HCEC 1CT (cell line): ENCODE measurements at regions not wholly inside any gene's neighbourhood (a gene's known extent, or its start where the extent isn't known, plus 50 kb on each side); places are given as distances from the start of the nearest gene placed in this dataset.
A peak's percentile ranks its signal among the peaks of the same experiment; 100 is the strongest.

ENCODE experiments used
- DNase-seq: peaks from one replicate; pipeline ENCODE4 v3.0.0-alpha.2; 2017

- DNase-seq, result no peak
These were observed 650.1 kb upstream of the TSPY4 start for GRCh38 chrY:8687154-8687553.

DNA sequence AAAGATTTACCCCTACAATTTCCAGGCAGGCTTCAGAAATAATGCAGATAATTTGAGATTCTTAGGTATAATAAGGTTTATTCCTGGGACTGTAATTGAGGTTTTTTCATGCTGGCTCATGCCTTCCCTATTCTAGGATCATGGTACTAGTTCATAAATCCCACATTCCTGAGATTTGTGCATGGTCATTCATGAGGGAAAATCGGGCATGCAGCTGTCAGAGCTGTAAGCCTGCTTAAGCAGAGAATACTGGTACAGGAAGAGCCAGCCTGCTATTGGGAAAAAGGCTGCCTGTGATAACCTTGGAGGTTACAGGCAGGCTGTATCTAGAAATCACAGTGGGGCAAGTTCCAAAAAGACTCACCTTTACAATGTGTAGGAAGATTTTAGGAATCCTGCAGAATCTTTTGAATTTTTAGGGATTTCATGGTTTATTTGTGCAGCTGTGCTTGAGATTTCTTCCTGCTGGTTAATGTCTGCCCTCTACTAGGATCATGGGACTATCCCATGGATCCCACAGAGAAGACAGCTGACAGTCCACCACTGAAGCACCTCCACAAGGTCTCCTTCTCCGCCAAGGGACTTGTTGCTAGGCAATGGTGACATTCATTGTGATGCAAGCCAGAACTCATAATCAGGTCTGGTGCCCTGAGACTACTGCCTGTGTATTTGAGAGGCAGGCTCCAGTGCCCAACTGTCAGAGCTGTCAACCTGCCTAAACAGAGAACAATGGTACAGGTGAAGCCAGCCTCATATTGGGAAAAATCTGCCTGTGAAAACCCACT, 646.2 kb upstream of the TSPY4 start:
- DNase-seq, result no peak

GRCh38 chrY:8698571-8698970, 638.7 kb upstream of the TSPY4 start:
- DNase-seq, result no peak

DNA sequence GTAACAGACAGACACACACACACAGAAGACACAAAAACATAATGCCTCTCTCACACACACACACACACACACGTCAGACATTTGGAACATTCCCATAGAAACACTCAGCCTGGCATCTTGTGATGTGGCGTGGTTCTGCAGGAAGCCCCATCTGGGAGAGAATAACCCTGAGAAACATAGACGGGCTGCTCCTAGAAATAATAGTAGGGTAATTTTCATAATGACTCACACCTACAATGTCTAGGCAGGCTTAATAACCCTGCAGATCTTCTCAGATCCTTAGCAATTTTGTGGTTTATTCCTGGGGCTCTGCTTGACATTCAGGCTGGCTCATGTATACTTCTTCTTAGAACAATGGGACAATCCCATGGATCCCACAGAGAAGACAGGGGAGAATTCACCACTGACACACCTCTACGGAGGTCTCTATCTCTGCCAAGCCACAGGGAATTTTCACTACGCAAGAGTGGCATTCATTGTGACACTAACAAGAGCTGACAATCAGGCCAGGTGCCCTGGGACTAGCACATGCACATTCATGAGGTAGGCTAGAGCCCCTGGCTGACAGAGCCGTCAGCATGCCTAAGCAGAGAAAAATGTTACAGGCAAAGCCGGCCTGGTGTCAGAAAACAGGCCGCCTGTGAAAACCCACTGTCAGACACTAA, 631.5 kb upstream of the TSPY4 start:
- no peak for DNase-seq

GRCh38 chrY:8712296-8712695, 625.0 kb upstream of the TSPY4 start:
- no peak for DNase-seq

DNA sequence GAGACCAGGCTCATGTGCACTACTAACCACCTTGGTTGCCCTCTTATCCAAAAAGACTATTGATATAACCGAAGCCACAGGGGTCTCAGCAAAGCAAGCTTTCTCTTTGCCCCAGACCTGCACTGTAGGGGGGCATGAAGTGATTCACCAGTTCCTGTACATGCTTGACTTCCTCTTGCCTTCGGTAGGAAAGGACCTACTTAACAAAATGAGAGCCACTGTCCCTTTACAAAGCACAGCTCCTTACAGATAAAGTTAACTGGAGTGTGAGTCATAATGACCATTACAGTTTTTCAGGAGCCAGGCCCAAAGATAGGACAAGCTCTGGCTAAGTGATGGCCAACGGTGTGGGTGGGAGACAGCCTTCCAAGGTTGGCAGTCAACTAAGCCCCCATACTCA, 622.0 kb upstream of the TSPY4 start:
- DNase-seq, result no peak

DNA sequence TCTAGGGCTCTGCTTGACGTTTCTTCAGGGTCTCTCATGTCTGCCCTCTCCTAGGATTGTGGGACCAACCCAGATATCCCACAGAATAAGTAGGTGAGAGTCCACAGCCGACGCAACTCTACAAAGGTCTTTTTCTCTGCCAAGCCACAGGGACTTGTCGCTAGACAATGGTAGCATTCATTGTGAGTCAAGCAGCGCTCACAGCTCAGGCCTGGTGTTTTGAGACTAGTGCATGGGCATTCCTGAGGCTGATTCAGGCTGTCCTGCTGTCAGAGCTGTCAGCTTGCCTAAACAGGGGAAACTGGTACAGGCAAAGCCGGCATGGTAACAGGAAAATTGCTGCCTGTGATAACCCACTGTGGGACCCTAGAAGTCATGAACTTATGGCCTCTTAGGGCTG, 610.6 kb upstream of the TSPY4 start:
- no peak for DNase-seq

DNA sequence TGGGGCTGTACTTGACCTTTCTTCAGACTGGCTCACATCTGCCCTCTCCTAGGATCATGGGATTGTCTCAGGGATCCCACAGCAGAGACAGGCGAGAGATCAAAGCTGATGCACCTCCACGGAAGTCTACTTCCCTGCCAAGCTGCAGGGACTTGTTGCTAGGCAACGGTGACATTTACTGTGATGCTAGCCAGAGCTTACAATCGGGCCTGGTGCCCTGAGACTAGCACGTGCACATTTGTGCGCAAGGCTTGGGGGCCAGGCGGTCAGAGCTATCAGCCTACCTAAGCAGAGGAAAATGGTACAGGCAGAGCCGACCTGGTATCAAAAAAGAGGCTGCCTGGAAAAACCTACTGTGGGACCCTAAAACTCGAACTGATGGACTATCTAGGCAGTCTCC, 607.3 kb upstream of the TSPY4 start:
- DNase-seq, result no peak

DNA sequence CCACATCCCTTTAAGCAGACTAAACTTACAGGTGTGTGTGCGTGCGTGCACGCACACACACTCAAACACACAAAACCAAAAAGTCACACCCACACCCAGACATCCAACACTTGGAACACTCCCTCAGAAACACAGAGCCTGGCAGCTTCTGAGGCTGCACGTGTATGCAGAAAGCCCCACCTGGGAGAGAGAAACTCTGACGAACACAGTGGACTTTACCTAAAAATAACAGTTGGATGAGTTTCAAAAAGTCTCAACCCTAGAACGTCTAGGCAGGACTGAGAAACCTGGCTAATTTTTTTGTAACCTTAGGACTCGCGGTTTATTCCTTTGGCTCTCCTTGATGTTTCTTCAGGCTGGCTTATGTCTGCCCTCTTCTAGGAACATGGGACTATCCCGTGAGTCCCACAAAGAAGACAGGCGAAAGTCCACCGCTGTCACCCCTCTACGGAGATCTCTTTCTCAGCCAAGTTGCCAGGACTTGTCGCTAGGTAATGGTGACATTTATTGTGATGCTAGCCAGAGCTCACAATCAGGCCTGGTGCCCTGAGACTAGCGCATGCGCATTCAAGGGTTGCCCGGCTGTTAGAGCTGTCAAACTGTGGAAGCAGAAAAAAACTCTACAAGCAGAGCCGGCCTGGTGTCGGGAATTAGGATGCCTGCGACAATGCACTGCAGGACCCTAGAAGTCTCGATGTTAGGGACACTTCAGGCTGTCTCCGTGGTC, 595.8 kb upstream of the TSPY4 start:
- no peak for DNase-seq

- DNase-seq, result no peak
These were observed 573.1 kb upstream of the TSPY4 start for GRCh38 chrY:8764184-8764583.

GRCh38 chrY:8781184-8781890, 555.9 kb upstream of the TSPY4 start:
- DNase-seq, result no peak

DNA sequence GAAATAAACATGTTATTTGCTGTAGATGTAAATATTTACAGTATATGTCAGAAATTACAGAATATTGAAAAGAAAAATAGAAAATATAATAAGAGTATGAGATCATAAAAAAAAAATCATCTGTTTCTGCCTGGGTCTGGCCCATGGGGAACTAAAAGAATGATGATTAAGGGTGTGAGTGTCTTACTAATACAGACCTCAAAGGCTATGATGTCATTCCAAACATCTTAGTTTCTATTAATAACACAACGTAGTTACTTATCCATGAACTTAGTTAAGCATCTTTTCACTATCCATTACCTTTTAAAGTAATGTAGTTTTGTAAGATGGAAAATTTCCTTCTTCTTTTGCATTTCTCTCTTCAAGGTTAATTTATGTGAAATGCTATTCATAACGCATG, 542.7 kb upstream of the TSPY4 start:
- DNase-seq, result no peak

DNA sequence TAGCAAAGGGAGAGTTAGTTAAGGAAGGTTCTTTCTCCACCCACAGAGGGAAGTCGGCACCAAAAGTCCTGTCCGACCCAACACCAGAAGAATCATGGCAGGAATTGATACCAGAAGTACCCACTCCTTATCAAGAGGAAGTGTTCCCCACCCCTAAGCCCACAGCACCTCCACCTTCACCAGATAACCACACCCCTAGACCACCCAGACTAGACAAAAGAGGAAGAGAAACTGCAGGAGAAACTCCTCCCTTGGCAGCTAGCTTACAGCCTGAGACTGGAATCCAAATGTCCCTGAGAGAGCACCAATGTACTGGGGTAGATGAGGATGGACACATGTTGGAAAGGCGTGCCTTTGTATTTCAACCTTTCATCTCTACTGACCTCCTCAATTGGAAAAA, 532.9 kb upstream of the TSPY4 start:
- no peak for DNase-seq

GRCh38 chrY:8807648-8808408, 529.4 kb upstream of the TSPY4 start:
- peak; percentile 2 for DNase-seq

DNA sequence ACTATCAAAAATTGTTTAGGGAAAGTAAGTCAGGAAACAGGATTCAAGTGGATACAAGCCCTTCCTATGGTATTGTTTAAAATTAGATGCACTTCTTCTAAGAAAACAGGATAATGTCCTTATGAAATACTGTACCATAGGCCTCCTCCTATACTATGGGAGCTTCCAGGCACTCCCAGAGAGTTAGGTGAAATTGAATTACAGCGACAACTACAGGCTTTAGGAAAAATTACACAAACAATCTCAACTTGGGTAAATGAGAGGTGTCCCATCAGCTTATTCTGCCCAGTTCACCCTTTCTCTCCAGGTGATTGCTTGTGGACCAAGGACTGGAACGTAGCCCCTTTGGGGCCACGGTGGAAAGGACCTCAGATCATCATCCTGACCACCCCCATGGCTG, 528.7 kb upstream of the TSPY4 start:
- peak; percentile 14 for DNase-seq

- peak; percentile 55 for DNase-seq
These were observed 528.2 kb upstream of the TSPY4 start for GRCh38 chrY:8809076-8809475.

- DNase-seq, result peak; percentile 25
These were observed 523.1 kb upstream of the TSPY4 start for GRCh38 chrY:8814143-8814542.

DNA sequence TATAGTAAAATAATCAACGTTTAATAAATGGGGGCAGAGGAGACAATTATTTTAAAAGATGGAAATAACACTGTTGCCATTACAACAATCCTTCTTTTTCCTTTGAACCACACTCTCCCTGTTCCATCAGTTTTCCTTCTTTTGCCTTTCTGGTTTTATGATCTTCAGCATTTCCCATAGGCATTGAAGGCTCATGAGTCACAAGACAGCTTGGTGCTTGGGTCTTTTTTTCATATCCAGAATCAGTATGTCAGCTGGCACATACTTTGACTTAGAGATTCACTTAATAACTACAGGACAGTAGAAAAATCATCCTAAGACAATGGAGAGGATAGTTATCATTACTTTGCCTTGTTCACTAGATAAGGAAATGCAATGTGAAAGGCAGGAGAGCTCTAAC, 521.6 kb upstream of the TSPY4 start:
- DNase-seq, result no peak

- DNase-seq, result no peak
These were observed 517.2 kb upstream of the TSPY4 start for GRCh38 chrY:8820032-8820431.

- DNase-seq, result no peak
These were observed 516.2 kb upstream of the TSPY4 start for GRCh38 chrY:8821106-8821505.

- no peak for DNase-seq
These were observed 485.0 kb upstream of the TSPY4 start for GRCh38 chrY:8852278-8852677.

- peak; percentile 53 for DNase-seq
These were observed 448.9 kb upstream of the TSPY4 start for GRCh38 chrY:8888371-8888770.

- no peak for DNase-seq
These were observed 439.4 kb upstream of the TSPY4 start for GRCh38 chrY:8897876-8898275.
